Suppressor macrophage treated with lipopolysaccharide for 4 hours (primary cell): ENCODE measurements at regions not wholly inside any gene's neighbourhood (a gene's known extent, or its start where the extent isn't known, plus 50 kb on each side); places are given as distances from the start of the nearest gene placed in this dataset.

Experiments used
- DNase-seq: peaks from one replicate; pipeline ENCODE4 v3.0.0-alpha.2; 2020

DNA sequence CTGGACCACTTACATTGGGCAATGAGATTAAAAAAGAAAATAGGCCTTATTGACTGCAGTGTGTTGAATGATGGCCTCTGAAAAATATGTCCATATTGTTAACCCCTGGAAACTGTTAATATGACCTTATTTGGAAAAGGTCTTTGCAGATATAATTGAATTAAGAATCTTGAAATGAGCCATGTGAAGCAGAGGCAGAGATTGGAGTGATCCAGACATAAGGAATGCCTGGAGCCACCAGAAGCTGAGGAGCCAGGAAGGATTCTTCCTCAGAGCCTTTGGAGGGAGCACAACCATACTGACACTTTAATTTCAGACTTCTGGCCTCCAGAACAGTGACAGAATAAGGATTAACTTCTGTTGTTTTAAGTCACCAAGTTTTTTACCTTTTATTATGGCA is 510.4 kb upstream of the AGTR1 start:
- no peak for DNase-seq

DNA sequence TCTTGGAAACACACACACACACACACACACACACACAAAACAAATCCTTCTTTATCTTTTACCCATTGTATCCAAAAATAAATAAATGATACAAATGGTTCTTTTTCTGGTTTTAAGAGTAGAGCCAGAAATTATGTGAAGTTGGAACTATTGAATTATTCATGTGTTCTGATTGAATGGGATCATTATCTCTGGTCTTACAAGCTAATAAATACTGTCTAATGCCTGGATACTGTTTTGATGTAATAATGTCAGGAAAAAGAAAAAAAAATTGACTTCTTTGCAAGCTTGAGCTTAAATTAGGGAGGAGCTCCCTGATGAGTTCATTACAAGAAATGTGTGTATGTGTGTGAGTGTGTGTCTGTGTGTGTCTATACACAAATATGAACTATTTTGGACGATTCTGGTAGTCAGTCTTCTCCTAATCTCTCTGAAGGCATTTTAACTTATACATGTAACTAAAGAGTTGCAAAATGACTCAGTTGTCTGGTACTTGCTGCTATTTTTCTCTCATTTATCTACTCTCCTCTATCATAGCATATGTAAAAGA is 507.2 kb upstream of the AGTR1 start:
- DNase-seq = no peak

DNA sequence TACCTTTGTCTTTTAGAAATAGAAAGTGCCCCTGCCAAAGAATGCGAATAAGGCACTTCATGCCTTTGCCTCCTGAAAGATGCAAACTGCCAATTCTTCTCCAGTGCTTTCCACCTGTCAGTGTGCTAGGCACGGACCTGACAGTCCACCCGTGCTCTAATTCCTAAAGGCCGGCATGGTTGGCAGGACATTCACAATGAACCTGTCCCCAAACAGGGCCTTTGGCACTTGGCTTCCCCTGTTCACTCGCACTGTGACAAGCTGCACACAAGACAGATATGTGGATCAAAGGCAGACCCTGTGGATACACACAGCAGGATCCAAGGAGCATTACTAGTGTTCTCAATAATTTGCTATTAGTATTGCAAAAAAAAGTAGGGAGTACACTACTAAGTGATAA is 505.7 kb upstream of the AGTR1 start:
- DNase-seq = no peak

DNA sequence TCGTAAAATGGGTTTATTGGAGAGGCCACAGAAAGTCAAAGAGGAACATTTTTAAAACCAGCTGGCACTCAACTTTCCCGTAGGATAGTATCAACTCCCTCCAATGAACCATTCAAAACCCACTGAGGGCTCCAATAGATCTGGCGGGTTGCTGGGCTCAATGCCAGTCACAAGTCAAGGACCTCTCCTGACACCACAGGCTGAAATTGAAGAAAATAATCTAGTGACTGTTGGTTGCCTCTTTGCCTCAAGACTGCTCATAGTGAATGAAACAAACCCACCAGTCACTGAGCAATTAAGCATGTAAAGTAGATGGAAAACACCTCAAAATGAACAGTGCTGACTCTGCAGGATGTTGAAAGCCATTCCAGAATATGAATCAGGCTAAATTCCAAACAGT is 500.6 kb upstream of the AGTR1 start:
- DNase-seq = no peak

DNA sequence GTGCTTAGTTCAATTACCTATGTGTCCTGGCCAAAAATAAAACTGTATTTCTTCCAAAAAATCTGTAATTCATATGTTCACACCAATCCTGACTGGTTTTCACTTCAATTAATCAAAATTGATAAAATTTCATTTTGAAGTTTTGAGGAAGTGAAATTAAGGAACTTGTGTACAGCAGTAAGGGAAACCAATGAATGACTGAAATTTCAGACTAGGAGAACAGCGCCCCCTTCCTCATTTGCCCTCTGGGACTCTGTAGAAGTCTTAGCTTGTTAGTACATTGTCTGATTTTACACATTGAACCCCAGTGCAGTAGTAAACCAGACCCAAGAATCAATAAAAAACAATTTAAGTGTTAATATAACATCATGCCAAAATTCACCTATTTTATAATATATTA is 495.3 kb upstream of the AGTR1 start:
- no peak for DNase-seq

DNA sequence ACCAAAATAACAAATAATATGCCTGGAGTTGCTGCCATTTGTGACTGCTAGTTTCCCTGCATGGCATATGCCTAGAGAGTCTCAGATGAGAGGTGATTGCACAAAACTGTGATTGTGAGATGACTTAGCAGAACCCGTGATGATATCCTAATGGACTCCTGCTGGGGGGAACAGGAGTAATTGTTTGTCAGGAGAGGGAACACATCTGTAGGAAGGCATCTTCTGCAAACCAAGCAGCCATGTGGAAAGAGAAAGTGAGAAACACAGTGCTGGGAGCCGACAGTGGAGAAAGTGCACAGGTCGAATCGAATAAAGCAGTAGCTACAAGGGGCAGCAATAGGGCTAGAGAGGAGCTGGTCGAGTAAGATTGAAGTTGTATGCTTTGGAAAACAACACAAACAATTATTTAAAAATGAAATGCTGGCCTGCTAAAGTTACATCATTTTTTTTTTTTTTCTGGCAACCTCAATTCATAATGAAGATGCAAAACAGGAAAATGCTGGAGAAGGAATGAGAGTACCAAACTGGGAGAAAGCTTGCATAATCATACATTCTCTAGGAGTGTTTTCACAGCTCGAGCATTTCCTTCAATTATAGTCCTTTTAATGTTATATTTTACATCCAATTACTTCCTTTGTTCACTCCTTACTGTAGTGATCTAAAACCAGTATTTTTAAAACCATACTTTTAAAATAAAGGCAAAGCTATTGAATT is 494.2 kb upstream of the AGTR1 start:
- no peak for DNase-seq

DNA sequence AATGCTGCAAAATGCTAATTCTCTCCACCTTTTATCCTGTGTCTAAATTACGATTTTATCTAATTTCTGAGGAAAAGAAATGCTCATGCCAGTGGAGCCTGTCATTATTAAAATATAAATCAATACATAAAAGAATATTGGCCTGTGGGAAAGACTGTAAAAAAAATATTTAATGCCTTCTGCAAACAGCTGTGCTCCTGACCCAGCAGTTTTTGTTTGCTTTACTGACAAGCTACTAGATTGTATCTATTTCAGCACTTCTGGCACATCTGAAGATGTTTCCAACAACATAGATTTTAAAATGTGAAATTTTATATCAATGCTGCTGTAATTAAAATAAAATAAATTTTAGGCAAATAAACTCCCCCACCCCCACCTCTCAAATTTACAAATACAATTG is 493.6 kb upstream of the AGTR1 start:
- no peak for DNase-seq

DNA sequence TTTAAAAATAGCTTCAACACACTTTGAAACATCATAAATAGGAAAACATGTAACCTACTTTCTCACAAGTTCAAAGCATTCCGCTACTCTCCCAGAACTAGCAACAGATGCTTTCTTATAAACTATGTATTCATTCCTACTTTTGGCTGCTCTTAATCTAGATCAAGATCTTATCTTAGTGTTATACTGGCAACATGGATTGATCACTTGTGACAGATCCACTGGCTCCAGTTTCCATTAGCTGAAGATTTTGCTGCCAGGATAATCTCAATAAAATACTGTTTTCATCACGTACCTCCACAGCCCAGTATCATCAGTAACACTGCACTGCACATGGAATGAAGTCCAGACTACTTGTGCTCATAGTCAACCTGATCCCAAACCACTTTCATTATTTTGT is 491.7 kb upstream of the AGTR1 start:
- DNase-seq = no peak

DNA sequence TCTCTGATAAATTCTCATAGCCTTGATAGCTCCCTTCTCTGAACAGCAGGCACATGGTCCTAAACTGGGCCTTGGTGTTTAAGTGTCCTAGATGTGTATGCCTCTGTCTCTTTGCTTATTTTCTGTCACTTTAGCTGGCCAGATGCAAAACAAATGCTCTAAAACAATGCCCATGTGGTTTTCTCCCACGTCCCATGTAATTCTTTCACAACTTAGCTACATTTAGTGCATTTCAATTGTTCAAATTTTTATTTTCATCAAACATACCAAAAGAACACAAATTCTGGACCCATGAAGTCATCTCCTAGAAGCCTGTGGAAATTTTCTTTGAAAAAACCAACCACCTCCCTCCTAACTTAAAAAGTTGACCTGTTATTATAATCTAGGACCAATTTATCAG is 491.3 kb upstream of the AGTR1 start:
- no peak for DNase-seq

DNA sequence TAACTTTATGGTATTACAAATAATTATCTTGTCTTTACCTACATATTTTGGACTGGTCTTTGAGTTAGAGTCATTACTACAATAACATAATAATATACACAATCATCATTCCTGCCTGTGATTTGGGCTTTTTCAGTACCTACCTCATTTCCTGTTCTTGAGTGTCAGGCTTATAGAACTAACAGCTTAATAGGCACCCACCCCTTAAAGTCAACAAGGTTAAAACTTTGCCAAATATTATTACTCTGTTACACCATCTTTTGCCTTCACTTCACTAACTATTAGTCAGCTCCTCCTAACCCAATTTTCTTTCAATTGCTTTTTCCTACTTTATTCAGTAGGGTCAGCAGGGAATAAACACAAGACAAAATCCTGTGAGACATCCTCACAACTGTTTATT is 488.7 kb upstream of the AGTR1 start:
- DNase-seq = no peak

DNA sequence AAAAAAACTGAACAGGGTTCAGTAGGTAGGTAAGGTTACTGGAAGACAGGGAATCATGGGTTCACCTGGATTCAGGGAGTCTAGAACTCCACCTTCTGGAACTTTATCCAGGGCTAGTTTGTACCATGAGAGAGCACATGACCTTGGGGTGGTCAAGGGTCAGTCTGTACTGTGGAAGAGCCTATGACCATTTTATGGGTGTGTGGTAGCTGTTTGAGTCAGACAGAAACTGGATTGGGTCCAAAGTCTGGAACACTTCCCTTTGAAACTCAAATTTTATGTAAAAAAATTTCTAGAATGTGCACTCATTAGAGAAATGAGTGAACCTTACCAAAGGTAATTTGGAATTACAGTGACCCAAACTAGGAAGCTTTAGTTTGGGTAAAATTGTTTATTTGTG is 486.0 kb upstream of the AGTR1 start:
- DNase-seq = peak; percentile 8

DNA sequence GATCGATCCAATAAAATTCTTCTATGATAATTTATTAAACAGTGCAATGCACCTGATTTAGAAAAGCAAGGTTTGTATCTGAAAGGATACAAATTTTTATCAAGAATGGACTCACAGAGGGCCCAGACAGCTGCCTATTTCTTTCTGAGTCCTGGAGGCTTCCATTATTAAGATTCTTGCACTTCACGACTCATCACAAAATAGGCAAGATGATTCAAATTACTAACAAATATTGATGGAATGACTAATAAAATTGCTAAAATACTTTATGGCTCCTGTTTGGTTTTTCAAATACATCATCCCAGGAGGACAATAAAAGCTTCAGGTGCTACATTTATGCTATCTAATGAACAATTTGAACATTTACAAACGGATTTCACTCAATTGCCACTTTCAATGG is 483.0 kb upstream of the AGTR1 start:
- DNase-seq = no peak

DNA sequence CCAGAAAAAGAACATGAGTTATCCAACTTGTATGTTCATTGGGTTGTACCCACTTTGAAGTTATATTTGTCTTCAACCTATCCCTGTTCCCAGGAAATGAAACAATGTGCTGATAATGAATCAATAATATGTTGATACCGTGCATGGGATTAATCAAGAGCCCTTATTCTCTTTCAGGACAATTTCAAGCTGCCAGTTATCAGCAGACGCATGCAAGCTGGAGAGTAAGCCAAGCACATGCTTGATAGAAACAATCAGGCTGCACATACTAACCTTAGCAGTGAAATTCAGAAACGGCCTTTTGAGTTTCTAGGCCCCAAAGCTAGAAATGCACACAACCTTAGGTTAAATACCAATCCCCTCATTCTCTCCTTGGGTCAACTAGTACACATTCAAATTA is 480.4 kb upstream of the AGTR1 start:
- DNase-seq = no peak

DNA sequence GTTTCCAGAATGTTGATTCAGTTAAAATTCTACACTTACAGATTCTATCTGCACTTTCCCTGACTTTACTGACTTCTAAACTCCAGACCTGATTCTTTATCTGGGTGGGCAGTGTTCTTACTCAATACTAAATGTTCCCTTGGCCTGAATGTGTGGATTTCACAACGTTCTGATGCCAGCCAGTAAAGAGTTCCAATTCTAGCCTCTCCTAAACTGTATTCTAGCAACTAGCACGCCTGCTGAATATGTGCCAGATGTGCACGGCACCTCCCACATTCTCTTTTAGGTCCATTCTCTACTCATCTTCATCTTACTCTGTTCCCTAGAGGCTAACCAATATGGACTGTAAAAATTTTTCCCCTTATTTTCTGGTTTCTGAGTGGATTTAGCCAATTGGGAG is 479.5 kb upstream of the AGTR1 start:
- no peak for DNase-seq

DNA sequence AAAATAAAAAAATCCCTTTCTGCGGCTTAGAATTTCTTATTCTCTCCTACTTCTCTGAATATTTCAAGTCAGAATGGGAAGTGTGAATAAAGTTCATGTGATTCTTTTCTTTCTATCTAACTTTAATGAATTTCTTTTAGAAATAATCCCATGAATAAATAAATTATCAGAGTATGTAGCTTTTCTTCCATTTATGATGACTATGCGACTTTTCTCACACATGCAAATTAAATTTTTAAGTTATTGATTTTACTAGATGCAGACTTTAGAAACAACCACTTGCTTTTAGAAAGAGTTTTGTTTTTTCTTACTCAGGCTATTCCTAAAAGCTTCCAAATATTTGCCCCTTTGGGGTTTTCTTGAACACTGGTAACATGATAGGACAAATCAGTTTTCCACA is 477.7 kb upstream of the AGTR1 start:
- no peak for DNase-seq

DNA sequence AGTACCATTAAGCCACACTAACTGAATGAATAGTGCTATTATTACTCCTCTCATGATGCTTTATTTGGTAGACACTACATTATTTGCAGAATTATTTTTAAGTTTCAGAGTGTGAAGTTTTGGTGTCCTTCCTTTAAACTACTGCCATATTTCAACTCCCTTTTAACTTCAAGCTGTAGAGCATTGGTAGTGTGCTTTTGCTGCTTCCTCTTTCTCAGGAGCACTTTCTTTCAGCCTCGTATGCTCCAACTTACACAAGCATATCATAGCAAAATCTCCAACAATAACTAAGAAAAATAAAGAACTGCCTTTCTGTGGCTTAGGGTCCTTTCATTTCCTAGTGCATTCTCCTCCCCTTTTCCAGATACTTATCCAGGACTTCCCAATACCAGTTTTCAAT is 476.4 kb upstream of the AGTR1 start:
- no peak for DNase-seq

DNA sequence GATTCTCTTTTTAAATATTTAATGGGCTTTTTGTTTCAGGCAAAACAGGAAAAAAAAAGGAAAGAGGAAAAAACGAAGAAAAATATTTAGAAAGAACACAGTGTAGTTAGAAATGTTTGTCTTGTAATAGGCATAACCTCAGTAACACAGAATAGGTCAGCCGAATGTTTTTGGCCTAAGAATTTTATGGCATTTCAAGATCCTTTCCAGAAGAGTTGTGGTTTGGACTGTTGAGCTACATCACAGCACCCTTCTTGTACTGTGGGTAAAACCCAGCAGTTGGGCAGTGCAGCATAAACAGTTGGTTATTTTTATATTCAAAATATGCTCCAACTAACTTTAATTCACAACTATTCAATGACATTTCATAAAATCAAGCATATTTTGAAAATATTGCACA is 474.4 kb upstream of the AGTR1 start:
- no peak for DNase-seq

DNA sequence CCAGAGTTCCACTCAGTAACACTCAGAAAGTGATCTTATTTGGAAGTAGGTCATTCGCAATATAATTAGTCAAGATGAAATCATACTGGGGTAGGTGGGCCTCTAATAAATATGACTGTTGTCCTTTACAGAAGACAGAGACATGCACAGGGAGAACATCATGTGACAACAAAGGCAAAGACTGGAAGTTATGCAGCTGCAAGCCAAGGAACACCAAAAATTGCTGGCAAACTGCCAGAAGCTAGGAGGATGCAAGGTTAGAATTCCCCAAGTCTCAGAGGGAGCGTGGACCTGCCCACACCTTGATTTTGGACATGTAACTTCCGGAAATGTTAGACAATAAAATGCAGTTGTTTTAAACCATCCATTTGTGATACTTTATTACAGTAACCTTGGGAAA is 471.5 kb upstream of the AGTR1 start:
- no peak for DNase-seq

DNA sequence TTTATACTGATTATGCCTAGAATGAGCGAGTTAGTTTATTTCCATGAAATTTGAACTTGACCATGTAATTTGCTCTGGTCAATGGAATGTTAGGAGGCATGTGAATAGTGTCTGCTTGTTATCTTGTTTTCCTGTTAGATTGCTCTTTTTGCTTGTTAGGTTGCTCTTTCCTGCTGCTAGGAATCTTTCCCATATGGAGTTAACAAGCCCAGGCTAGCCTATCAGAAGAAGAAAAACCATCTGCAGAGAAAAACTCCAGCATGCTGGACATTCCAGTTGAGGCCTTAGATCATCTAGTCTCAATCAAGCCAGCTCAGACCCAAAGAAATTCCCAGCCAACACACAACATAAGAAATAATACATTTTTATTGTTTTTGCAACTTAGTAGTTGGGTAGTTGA is 470.2 kb upstream of the AGTR1 start:
- no peak for DNase-seq

DNA sequence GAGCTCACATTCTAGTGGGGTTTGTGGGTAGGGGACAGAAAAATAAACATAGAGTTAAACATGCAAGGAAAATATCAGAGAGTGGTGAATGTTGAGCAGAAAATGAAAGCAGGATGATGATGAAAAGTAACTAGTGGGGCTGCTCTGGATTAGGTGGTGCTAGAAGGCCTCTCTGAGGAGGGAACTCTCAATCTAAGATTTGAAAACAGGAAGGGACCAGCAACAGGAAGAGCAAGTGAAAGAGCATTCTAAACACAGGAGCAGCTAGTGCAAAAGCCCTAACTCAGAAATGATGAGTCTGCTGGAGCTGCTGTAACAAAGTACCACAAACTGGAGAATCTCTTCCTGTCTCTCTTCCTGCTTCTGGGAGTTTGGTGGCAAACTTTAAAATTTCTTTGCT is 468.6 kb upstream of the AGTR1 start:
- no peak for DNase-seq

DNA sequence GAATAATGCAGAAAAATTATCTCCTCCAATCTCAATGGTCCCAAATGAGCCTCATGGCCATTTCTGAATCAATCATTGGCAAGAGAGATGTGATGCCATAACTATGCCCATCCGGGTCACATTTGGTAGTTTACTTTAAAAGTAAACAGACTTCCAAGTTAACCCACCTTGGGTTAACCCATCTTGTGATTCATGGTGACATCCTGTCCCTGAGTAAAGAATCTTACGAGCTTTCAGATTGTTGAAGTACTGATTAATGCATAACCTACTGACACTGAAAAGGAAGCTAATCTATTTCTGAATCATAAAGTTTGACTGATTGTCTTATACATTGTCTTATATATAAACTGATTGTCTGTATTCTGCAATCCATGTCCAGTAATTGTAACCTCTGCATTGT is 467.2 kb upstream of the AGTR1 start:
- DNase-seq = no peak

DNA sequence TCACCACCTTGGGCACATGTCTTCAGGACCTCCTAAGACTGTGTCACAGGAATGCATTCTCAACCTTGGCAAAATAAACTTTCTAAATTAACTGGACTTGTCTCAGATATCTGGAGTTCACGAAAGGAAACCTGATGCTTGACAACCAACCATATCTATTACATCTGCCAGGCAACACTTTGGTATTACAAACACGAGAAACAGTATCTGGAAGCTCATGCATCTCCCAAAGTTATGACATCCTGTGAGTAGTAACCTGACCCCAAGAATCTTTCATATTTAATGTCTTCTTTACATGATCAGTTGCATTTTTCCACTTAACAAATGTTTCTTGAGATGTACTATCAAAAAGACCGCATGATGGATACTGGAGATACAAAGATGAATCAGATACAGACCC is 465.3 kb upstream of the AGTR1 start:
- DNase-seq = no peak

DNA sequence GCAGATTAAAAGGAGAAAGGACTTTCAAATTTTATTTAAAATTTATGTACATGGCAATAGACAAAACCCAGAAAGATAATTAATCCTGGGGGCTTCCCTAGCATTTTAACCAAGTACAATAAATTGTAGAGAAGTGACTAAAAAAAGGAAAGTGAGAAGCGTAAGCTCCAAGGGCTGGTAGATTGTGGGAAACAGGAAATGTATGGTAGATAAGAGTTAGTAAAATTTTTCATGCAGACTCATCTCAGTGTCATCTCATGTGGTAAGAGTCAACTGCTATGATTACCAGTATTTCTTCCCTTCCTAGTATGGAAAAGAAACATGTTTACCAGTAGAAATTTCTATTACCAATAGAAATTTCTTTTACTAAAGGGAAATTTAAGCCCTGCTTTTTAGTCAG is 464.3 kb upstream of the AGTR1 start:
- no peak for DNase-seq

DNA sequence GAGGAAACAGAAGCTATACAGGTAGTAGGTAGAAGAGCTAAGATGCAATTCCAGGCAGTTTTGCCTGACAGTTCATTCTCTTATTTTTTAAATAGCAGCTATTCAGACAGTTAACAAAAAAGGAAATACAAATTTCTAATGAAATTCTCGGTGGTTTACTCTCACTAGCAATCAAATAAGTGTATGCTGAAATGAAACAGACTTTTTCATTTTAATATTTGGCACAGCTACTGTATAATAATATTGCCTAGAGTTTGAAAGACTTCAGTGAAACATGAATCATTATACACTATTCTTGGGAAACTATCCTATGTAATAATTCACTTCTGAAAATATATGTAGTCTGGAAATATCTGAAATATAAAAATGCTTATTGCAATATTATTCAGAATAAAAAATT is 463.2 kb upstream of the AGTR1 start:
- DNase-seq = no peak

DNA sequence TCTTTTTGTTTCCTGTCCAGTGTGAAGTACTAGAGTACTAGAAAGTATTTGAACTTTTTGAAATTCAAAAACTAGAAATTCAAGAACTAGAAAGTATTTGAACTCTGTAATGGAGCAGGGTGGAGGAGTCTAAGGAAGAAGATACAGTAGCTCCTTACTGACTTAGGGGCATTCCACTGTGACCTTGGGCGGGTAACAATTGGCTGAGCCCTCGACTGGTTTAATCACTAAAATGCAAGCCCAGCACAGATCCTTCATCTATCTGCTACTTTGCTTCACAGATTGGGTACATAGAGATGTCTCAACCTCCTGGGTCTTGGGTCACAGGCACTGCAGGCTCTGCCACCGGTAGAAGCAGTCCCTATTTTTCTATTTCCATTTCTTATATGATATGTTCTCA is 462.1 kb upstream of the AGTR1 start:
- no peak for DNase-seq

DNA sequence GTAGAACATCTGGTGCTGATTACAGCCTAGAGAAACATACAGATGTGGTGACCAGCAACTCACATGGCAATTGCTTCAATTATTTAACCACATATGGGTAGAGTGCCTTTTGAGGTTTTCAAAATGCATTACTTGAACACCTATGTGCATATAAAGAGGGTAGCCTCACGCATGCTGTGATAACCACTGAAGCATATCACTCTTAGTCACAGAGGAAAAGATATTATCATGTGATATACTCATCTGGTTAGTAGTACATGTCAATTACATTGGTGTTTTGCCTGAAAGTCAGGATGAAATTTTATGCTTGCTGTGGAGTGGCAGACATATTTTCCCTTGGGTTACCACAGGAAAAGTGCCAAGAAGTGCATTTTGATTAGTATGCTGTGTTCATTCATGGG is 459.3 kb upstream of the AGTR1 start:
- no peak for DNase-seq
